Fibroblast of lung (primary cell): ENCODE measurements at regions not wholly inside any gene's neighbourhood (a gene's known extent, or its start where the extent isn't known, plus 50 kb on each side); places are given as distances from the start of the nearest gene placed in this dataset.
"Not testable (repeated sequence)": the region's sequence is repeated elsewhere in the genome, so short reads cannot be mapped to it uniquely, and the experiment has no call there.

ENCODE experiments used
- DNase-seq, 2 donors: peaks; one replicate each; pipeline versions ENCODE4 v3.0.0 to v3.0.0-alpha.2; 2010; ENCODE audit warnings: low read depth in 2 of 2
- H2AFZ ChIP-seq: 2 replicates; pipeline ENCODE4 v1.5.1; 2012; ENCODE audit warnings: low read length, control low read depth, inconsistent platforms
- H3K27ac ChIP-seq: 2 replicates; pipeline ENCODE4 v1.5.1; 2011; ENCODE audit warnings: low read length, control low read depth; ENCODE audit not compliant: insufficient read depth
- H3K27me3 ChIP-seq: 2 replicates; pipeline ENCODE4 v1.5.1; 2011; ENCODE audit warnings: mild to moderate bottlenecking, low read length; ENCODE audit not compliant: control insufficient read depth, insufficient read depth
- H3K36me3 ChIP-seq: 2 replicates; pipeline ENCODE4 v1.5.1; 2011; ENCODE audit warnings: low read length; ENCODE audit not compliant: control insufficient read depth, insufficient read depth
- H3K4me1 ChIP-seq: 2 replicates; pipeline ENCODE4 v1.5.1; 2011; ENCODE audit warnings: low read length; ENCODE audit not compliant: control insufficient read depth, insufficient read depth; ENCODE audit errors: extremely low read depth
- H3K4me2 ChIP-seq: 2 replicates; pipeline ENCODE4 v1.5.1; 2011; ENCODE audit warnings: low read length, control low read depth; ENCODE audit not compliant: insufficient read depth; ENCODE audit errors: extremely low read depth
- H3K4me3 ChIP-seq, 4 experiments: fragments of 200-600 bp in 1 of 4; sonication (generic) in 1 of 4; replicated peaks in 1 of 4; 2 replicates each; pipeline ENCODE4 v1.5.1; 2011 to 2016; ENCODE audit warnings: low read length in 4 of 4, low read depth in 3 of 4, mild to moderate bottlenecking in 3 of 4, control low read depth in 2 of 4, inconsistent platforms in 1 of 4, mixed read lengths in 1 of 4; ENCODE audit not compliant: insufficient read depth in 1 of 4; ENCODE audit errors: control extremely low read depth in 1 of 4
- H3K79me2 ChIP-seq: 2 replicates; pipeline ENCODE4 v1.5.1; 2012; ENCODE audit warnings: mild to moderate bottlenecking, low read length, inconsistent platforms; ENCODE audit not compliant: control insufficient read depth, insufficient read depth
- H3K9ac ChIP-seq: 2 replicates; pipeline ENCODE4 v1.5.1; 2011; ENCODE audit warnings: mild to moderate bottlenecking, low read length, control low read depth; ENCODE audit not compliant: insufficient read depth
- H3K9me3 ChIP-seq: 2 replicates; pipeline ENCODE4 v1.5.1; 2012; ENCODE audit warnings: low read depth, low read length; ENCODE audit not compliant: control insufficient read depth, insufficient read depth
- H4K20me1 ChIP-seq: 2 replicates; pipeline ENCODE4 v1.5.1; 2011; ENCODE audit warnings: low read length; ENCODE audit not compliant: control insufficient read depth, insufficient read depth; ENCODE audit errors: extremely low read depth
- EZH2 ChIP-seq: IDR thresholded peaks from 2 replicates; pipeline ENCODE4 v1.5.1; 2012; ENCODE audit warnings: low read length, control low read depth, mild to moderate bottlenecking; ENCODE audit errors: missing control alignments
- TF ChIP-seq, protein P1 (sequence below), 2 donors: IDR thresholded peaks in 1 of 2; conservative IDR thresholded peaks in 1 of 2; 1 replicate in 1 of 2; 2 replicates in 1 of 2; pipeline ENCODE4 v1.5.1; 2011 to 2012; ENCODE audit warnings: low read length in 2 of 2, control low read depth in 1 of 2, inconsistent platforms in 1 of 2, low read depth in 1 of 2, mild to moderate bottlenecking in 1 of 2

GRCh38 chr14:48704639-48705038, 881.5 kb downstream of the RPS29 start:
- H3K4me2 ChIP-seq = no peak overlapping the region
- H3K9ac ChIP-seq = no peak overlapping the region
- H3K4me1 ChIP-seq = no peaks in the 10 kb centered on the region
- TF ChIP-seq EZH2 = no peak
- TF ChIP-seq, protein P1, sequence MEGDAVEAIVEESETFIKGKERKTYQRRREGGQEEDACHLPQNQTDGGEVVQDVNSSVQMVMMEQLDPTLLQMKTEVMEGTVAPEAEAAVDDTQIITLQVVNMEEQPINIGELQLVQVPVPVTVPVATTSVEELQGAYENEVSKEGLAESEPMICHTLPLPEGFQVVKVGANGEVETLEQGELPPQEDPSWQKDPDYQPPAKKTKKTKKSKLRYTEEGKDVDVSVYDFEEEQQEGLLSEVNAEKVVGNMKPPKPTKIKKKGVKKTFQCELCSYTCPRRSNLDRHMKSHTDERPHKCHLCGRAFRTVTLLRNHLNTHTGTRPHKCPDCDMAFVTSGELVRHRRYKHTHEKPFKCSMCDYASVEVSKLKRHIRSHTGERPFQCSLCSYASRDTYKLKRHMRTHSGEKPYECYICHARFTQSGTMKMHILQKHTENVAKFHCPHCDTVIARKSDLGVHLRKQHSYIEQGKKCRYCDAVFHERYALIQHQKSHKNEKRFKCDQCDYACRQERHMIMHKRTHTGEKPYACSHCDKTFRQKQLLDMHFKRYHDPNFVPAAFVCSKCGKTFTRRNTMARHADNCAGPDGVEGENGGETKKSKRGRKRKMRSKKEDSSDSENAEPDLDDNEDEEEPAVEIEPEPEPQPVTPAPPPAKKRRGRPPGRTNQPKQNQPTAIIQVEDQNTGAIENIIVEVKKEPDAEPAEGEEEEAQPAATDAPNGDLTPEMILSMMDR (conservative IDR thresholded peaks at IDR 0.05 in 1 of 2, IDR thresholded peaks at IDR 0.05 in 1 of 2; ENCODE audit: low read depth in 1 of 2, low read length in 2 of 2) = no peak
- DNase-seq = no peak
- H4K20me1 ChIP-seq = no peaks in the 10 kb centered on the region
- H3K79me2 ChIP-seq = no peaks in the 10 kb centered on the region
- H3K27me3 ChIP-seq = no peaks in the 10 kb centered on the region
- no peak overlapping the region for H2AFZ ChIP-seq
- H3K9me3 ChIP-seq = no peaks in the 10 kb centered on the region
- no peak overlapping the region for H3K27ac ChIP-seq
- H3K36me3 ChIP-seq = no peaks in the 10 kb centered on the region
- H3K4me3 ChIP-seq = no peak overlapping the region

DNA sequence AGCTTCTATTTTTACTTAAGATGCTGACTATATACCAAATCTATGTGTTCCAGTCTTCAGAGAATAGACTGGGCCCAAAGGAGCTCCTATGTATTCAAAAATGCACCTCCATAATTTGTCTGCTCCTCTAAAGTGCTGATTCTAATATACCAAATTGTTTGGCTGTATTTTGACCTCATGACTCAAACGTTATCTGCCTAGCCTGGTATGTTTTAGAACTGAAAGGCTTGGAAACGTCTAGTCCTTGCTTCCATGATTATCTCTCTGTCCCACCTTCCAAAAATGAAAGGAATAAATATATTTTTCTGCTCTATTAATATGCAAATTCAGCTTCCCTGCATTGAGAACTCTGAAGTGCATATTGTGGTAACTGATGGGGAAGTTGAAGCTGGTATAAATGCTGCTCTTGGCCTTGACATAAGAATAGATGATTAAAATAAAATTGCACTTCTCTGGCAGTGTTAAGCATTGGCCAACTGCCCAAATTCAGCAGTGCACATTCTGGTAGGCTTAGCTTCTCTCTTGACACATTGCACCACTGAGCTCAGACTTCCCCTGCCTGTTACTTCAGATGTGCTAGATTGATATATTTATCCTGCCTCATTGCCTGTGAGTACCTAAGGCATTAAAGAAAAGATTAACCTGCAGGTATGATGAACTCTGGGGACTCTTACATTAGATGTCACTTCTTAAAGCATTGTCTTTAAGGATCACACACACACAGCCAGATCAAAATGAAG, 882.3 kb downstream of the RPS29 start:
- no peaks in the 10 kb centered on the region for H3K4me1 ChIP-seq
- no peaks in the 10 kb centered on the region for H3K27me3 ChIP-seq
- H3K4me3 ChIP-seq = no peak overlapping the region
- H3K79me2 ChIP-seq = no peaks in the 10 kb centered on the region
- H3K4me2 ChIP-seq = no peak overlapping the region
- peak in 1 of 2 donors; percentile 17 for DNase-seq
- TF ChIP-seq EZH2 = no peak
- TF ChIP-seq, protein P1 (conservative IDR thresholded peaks at IDR 0.05 in 1 of 2, IDR thresholded peaks at IDR 0.05 in 1 of 2; ENCODE audit: low read depth in 1 of 2, low read length in 2 of 2) = no peak
- no peak overlapping the region for H2AFZ ChIP-seq
- no peak overlapping the region for H3K27ac ChIP-seq
- H3K9ac ChIP-seq = no peak overlapping the region
- H4K20me1 ChIP-seq = no peaks in the 10 kb centered on the region
- H3K9me3 ChIP-seq = no peaks in the 10 kb centered on the region
- H3K36me3 ChIP-seq = no peaks in the 10 kb centered on the region

DNA sequence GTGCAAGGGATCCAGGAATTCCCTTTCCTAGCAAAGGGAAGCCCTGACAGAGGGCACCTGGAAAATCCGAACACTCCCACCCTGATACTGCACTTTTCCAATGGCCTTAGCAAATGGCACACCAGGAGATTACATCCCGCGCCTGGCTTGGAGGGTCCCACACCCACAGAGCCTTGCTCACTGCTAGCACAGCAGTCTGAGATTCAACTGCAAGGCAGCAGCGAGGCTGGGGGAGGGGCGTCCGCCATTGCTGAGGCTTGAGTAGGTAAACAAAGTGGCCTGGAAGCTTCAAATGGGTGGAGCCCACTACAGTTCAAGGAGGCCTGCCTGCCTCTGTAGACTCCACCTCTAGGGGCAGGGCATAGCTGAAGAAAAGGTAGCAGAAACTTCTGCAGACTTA, 888.8 kb downstream of the RPS29 start:
- H3K4me1 ChIP-seq, DNase-seq, H3K4me3 ChIP-seq, H4K20me1 ChIP-seq, H3K9ac ChIP-seq, H3K36me3 ChIP-seq, H3K27me3 ChIP-seq, H3K27ac ChIP-seq, H3K9me3 ChIP-seq, H3K4me2 ChIP-seq, H3K79me2 ChIP-seq, H2AFZ ChIP-seq: not testable (repeated sequence)
